GM21786 (cell line): ENCODE measurements at regions not wholly inside any gene's neighbourhood (a gene's known extent, or its start where the extent isn't known, plus 50 kb on each side); places are given as distances from the start of the nearest gene placed in this dataset.
"Not testable (repeated sequence)": the region's sequence is repeated elsewhere in the genome, so short reads cannot be mapped to it uniquely, and the experiment has no call there.

Experiments used
- ATAC-seq: cut with Tn5 transposase; IDR thresholded peaks from one replicate; pipeline ENCODE4 v1.9.1; 2021; ENCODE audit not compliant: unreplicated experiment

DNA sequence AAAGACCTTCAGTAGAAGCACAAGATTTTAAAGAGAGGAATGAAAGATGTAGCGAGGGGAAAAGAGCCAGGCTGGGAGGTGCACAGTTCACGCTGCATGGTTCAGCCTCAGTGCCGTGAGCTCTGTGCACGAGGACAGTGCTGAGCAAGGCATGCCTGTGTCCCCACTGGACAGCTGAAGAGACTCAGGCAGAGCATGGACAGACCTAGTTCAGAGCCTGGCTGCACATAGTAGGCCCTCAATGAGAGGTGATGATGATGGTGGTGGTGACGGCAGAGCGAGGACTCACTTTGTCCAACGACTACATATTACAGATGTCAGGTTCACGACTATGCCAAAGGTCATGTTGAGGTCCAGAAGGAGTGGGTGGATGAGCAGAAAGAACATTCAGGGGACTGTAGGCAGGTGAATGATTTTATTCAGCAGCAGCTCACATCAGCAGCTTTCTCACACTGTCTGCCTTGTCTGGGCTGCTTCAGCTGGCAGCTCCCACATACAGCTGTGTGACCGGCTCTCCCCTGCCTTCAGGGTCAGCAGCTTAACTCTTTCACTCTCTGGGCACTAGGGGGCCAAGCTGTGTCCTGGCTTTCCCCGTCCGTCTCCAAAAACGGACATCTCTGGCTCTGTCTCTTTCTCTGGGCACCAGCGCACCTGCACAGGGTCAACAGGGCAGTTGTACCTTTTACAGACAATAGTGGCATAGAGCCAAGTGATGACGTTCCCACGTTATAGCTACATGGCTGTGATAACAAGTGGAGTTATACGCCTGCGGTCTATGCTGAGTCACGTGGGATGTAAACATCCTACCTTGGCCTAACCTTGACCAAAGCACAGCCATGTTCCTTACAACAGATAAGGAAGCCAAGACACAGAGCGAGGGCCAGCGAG is 83.4 kb upstream of the KCNK12 start:
- no peak for ATAC-seq

DNA sequence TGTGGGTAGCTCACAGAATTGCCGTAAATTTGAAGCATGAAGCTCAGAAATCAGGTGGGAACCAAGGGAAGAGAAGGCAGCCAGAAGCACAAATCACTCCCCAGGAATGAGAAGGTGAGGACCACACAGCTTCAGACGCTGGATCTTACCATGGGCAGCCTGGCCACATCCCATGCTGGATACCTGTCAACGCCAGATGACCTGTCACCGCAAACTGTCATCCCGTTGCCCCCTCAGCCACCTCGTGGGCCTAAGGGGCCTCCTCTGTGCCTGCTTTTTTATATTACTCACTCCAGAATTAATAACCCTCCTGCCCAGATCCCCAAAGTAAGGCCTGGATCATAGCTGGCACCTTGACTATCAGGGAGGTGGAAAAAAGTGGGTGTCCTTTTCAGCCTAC is 82.3 kb upstream of the KCNK12 start:
- ATAC-seq, result no peak

DNA sequence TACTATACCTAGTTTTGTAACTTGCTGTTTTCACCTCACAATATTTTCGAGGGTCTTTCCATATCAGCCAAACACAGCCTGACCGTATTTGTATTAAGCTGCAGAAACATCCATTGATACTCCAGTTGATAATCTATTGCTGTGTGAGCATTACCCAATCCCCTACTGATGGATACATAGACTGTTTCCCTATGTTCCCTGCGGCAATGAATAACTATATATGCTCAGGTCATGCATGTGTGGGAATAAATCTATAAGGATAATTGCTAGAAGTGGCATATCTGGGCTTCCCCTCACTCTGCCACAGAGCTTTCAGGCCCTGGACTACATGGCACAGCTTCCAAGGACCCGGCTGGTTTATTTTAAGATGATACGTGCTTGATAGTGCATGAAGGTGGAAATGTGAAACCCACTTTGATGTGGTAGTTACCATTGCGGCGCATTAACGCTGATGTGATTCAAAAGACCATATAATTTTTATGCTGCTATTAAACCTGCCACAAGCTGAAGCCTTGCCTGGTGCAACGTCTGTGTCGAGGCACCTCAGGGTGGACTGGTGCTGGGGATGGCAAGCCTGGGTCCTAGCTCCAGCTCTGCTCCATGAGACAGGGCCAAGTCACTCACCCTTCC is 81.4 kb upstream of the KCNK12 start:
- no peak for ATAC-seq

DNA sequence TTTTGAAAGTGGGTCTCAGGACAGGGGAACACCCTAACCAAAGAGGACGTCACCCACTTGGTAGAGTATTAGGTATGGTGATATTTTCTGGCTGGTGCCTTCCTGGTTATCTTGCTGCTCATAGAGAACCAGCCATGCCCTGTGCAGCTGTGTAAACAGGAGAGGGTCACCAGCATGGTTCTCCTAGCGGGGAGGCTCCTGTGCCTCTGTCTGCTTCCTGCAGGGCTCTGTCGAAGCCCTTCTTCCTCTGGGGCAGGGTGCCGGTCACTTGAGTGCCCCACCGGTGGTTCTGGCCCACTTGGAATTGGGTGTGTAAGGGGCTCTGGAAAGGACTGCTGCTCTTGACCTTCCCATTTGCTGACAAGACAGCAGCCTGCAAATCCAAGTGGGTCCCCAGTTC is 80.5 kb upstream of the KCNK12 start:
- no peak for ATAC-seq

DNA sequence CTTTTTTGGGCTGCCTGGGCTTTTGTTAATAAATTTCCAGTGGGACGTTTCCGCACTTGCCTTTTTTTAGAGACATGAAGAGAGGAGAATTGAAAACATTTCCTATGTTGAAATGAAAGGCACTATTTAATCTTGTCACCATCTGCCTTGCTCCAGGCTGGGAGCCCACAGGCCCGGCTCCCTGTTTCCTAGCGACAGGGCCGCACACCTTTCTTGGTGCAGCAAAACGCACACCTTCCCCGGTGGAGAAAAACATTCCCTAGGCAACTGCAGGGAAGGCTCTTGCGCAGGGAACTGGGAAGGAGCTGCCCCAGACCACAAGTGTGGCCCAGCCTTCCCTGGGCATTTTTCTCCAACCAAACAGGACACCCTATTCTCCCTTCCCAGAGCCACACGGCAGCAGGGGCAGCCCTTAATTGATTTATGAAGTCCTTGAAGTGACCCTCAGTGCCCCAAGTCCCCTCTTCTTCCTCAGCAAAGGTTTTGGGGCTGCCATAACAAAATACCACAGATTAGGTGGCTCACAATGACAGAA is 79.3 kb upstream of the KCNK12 start:
- ATAC-seq, result no peak

DNA sequence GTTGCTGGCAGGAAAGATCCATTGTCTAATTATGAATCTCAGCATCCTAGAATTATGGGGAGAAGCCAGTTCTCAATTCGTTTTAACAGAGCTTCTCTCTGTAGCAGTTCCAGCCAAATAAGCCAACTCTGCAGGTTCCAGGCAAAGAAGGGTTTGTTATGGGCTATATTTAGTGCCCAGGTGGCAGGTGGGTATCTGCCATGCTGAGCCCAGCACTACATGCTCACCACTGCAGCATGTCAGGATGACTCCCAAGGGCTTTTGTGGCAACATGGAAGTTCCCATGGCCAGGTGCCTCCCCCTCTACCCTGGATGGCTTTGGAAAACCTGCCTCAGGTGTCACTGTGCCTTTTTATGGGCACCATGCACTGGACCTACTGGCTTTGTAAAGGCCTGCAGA is 74.5 kb upstream of the KCNK12 start:
- no peak for ATAC-seq

DNA sequence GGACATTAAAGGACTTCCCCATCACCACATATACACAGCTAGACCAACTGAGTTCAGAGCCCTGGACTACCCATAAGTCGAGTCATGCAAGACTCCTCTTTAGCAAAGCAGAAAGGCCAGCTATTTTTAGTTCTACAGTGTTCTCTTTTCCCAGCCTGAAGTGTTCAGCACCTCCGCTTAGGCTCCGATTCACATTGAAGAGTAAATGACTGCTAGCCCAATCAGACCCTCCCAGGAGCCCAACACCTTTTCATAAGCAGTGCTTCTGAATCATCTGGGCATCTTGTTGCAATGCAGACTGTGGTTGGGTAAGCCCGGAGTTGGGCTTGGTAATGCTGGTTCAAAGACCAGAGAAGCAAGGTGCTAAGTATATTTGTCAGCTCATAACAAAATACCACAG is 73.6 kb upstream of the KCNK12 start:
- no peak for ATAC-seq

DNA sequence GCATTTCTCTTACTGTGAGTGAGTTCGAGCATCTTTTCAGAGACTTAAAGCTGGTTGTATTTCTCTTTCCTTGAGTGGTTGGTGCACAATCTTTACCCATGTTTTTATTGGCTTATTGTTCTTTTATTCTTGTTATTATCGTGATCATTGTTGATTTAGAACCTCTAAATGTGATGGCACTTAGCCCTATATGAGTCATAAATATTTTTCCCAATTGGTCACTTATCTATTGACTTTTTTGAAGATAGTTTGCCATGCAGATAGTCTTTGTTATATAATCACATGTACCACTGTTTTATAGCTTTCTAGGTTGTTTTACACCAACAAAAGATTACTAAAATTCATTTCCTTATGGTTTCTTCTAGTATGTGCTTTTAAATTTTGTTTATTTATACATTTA is 70.6 kb upstream of the KCNK12 start:
- ATAC-seq, result no peak

DNA sequence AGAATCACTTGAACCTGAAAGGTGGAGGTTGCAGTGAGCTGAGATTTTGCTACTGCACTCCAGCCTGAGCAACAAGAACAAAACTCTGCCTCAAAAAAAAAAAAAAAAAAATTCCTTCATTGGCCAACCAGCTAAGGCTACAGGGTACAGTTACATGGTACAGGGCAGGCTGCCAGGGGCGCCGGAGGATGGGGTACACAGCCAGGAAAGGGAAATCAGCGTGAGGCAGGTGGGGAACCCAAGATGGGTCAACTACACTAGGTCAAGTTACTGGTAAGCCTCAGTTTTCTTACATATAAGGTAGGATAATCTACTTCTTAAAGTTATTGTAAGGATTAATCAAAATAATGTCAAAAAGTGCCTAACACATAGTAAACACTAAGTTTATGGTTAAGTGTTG is 69.6 kb upstream of the KCNK12 start:
- ATAC-seq, result no peak

DNA sequence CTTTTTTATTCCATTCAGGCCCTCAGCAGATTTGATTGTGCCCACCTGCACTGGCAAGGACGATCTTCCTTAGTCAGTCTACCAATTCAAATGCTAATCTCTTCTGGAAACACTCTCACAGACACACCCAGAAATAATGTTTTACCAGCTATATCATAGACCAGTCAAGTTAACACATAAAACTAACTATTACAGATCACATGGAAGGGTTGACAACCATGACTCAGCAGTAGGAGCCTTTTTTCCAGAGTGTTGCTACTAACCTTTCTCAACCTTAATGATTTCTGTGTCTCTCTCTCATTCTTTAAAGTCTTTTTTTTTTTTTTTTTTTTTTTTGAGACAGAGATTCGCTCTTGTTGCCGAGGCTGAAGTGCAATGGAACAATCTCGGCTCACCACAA is 68.7 kb upstream of the KCNK12 start:
- no peak for ATAC-seq

DNA sequence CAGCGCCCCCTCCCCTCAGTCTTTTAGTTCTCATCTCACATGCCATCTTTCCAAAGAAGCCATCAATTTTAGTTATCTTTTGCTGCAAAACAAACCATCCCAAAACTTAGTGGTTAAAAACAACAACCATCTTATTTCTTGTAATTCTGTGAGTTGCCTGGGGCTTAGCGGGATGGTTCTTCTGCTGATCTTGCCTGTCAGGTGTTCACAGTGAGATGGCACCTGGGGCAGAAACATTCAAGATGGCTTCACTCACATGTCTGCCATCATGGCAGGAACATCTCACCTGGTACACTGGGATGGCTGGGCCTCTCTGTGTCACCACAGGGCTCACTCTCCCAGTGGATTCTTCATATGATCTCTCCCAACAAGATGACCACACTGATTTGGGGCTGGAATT is 67.6 kb upstream of the KCNK12 start:
- ATAC-seq, result no peak

DNA sequence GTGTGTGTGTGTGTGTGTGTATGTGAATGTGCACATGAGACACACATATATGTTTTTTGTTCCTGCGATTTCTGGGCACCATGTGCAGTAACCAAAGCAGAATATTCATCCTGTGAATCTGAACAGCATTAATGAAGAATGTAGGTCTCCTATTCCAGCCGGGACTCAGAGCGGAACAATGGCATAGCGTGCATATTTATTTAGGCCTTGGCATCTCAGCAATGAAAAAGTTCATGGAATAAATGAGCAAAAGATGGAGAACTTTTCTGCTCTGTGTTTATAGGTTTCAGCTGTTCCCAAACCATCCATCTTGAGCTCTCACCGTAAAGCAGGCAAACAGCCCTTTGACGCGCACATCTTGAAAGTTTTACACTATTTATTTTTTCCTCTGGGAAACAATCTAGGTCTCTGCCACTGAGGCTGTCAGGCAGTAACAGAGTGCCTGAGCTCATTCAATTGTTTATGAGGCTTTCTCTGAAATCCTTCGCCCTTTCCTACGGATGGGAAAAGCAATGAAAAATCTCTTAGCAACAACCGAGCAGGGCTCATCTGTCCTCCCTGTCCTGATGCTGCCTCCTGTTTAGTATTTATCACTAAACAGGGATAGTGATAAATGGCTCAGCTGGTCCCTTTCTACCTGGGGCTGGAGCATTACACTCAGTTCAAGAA is 65.9 kb upstream of the KCNK12 start:
- no peak for ATAC-seq

DNA sequence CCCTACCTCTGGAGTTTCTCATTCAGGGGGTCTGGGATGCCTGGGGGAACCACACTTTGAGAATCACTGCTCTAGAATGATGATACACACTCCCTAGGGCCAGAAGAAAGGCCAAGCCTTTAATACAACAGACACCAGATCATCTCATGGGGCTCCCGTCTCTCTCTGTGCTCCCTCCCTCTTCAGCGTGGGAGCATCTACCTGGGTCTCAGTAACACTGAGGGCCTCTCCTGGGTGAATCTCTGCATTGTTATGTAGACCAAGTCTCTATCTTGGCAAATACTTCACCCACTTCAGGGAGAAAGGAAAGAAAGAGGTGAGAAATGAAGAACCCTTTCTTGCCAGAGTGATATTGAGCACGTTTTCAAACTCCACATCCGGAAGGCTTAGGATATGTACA is 65.4 kb upstream of the KCNK12 start:
- ATAC-seq, result no peak

DNA sequence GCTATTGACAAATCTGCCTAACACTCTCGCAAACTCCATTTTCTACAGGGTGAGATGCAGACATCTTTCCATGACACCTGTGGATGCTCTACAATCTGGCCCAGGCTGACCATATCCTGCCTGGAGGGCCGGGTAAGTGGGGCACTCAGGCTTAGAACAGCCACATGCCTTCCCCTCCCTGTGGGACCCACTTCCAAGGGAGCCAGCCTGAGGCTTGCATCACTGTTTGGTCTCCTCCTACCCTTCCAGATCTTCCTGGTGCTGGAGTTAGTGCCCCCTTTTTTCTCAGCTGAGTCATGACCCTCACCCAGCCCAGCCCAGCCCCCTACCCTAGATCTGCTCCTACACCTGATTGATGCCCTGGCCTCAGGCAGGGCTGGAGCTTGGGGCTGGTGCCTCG is 62.0 kb upstream of the KCNK12 start:
- ATAC-seq, result no peak

DNA sequence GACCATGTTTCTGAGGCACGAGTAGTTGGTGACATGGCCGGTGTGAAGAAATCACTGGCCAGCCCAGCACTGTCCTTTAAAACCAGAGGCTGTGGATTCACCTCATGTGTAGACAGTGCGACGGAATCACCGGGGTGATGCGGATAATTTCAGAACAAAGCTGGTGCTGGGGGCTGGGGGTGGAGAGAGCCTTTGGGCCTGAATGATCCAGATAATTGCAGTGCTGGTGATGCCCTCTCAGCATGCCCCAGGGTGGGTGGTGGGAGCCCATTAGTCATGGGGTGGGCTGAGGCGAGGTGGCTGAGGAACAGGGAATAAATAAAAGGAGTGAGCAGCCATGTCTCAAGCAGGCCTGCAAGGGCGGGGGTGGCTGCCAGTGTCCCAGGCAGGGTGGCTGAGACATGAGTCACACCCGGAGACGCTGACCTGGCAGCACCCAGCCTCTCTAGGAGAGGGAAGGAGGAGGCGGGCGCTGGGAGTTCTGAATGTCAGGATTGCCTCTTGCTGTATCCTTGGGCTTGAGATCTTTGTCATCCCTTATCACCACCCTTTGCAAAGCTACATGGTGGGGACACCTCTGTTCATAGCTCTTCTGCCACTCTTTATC is 61.1 kb upstream of the KCNK12 start:
- ATAC-seq, result no peak

DNA sequence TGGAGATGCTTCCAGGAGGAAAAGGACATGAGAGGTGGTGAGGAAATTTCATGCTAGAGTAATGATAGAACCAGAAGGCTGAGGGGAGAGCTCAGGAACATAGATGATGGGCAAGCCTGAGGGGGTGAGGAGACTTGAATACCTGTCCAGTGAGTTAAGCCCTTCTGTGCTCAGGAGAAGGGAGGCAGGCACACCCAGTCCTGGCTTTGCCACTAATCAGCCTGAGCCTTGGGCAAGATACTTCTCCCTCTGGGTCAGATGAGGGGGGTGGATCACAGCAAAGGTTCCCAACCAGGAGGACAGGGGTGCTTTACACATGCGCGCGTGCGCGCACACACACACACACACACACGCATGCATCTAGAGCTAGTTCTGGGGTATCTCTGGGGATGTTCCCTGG is 60.5 kb upstream of the KCNK12 start:
- no peak for ATAC-seq

DNA sequence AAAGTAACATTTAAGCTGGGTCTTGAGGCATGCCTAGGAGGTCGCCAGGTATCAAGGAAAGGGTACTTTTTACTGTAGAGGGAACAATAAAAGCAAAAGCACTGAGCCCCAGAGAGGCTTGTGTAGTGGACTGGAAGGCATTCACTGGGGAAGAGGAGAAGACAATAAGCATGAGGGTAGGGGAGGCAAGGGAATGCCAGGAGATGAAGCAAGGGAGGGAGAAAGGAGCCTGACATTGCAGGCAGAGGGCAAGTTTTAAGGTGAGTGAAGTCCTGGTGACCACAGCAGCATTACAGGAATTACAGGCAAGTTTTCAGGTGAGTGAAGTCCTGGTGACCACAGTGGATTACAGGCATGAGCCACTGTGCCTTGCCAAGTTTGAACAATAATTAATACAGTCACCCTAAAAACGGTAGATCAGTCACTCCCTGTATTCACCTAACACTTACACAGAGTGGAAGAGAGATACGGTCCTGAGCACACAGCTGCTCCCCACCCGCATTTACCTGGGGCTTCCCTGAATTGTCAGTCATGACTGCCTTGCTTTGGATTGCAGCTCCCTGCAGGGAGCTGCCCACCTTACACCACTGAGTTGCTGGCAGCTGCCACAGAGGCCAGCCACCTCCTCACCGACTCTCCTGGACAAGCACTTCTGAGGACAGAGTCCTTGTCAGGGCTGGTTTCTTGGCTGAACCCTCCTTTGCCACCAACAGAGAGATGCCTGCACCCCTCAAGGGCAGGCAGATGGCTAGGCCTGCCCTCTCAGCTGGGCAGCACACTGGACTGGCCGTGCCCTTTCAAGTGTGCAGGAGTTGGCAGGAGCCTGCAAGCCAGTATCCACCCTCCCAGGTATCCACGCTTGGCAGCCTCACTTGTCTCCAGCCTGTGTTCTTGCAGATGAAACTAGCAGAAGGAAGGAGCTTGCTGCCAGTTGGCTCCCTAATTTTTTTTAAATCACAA is 59.0 kb upstream of the KCNK12 start:
- ATAC-seq, result no peak

DNA sequence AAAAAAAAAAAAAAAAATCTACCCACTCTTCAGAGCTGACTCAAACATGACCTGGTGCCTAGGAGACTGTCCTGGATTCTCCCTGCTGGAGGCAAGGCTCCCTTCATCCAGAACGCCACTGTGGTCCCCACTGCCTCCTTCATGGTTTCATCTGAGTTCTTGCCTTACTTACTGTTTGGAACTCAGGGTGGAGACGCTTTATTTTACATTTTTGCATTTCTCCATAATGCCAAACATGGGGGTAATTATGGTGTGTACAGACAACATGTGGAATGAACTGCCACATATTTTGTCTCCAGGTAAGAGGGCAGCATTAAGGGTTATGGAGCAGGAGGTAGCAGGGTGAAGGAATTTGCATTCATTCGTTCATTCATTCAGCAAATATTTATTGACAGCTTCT is 58.1 kb upstream of the KCNK12 start:
- ATAC-seq, result no peak

DNA sequence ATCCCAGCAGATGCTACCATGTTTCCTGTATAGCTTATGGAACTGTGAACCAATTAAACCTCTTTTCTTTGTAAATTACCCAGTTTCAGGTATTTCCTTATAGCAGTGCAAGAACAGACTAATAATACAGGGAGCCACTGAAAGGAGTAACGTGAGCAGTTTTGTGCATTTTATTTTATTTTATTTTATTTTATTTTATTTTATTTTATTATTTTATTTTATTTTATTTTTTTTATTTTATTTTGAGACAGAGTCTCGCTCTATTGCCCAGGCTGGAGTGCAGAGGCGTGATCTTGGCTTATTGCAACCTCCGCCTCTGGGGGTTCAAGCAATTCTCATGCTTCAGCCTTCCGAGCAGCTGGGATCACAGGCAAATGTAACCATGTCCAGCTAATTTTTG is 55.9 kb upstream of the KCNK12 start:
- ATAC-seq, result no peak

DNA sequence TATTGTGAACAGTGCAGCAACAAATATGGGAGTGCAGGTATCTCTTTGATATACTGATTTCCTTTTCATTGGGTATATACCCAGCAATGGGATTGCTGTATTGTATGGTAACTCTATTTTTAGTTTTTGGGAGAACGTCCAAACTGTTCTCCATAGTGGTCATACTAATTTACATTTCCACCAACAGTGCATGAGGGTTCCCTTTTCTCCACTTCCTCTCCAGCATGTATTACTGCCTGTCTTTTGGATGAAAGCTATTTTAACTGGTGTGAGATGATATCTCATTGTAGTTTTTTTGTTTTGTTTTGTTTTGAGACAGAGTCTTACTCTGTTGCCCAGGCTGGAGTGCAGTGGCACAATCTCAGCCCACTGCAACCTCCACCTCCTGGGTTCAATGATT is 52.4 kb upstream of the KCNK12 start:
- ATAC-seq, result not testable (repeated sequence)
